H1 (cell line): ENCODE measurements at regions not wholly inside any gene's neighbourhood (a gene's known extent, or its start where the extent isn't known, plus 50 kb on each side); places are given as distances from the start of the nearest gene placed in this dataset.

Source experiments
- CTCF ChIA-PET: fragments of 300-600 bp; sonication (Branson Sonifier 250); formaldehyde crosslinking; loops from one replicate; lab custom pipeline; 2021; ENCODE audit not compliant: partially characterized antibody; lab: Charles Lee
- POLR2A ChIA-PET: fragments of 300-600 bp; sonication (Branson Sonifier 250); formaldehyde crosslinking; loops from one replicate; lab custom pipeline; 2021; ENCODE audit warnings: inconsistent platforms; ENCODE audit not compliant: partially characterized antibody; lab: Charles Lee
- DNase-seq, 2 experiments: peaks; one replicate each; pipeline versions ENCODE4 v3.0.0 to v3.0.0-alpha.2; 2010 to 2022; ENCODE audit warnings: low spot score in 2 of 2, low read depth in 1 of 2, mixed read lengths in 1 of 2
- FAIRE-seq: peaks from 2 replicates; lab custom pipeline; 2011; peaks lifted over from hg19 to GRCh38; lab: Jason Lieb, UNC
- H2AFZ ChIP-seq: 2 replicates; pipeline ENCODE4 v1.8.1; 2012; ENCODE audit warnings: low read length, inconsistent platforms
- H2AK5ac ChIP-seq: 2 replicates; pipeline ENCODE4 v1.6.1; 2013; ENCODE audit warnings: low read depth, low read length
- H2BK120ac ChIP-seq: replicated peaks from 2 replicates; pipeline ENCODE3; 2013; ENCODE audit warnings: low read depth, low read length, inconsistent platforms
- H2BK12ac ChIP-seq: 2 replicates; pipeline ENCODE4 v1.6.1; 2013; ENCODE audit warnings: low read depth, low read length
- H2BK15ac ChIP-seq: 2 replicates; pipeline ENCODE4 v1.6.1; 2013; ENCODE audit warnings: low read length
- H2BK20ac ChIP-seq: 2 replicates; pipeline ENCODE4 v1.6.1; 2013; ENCODE audit warnings: low read length
- H2BK5ac ChIP-seq: 2 replicates; pipeline ENCODE4 v1.6.1; 2013; ENCODE audit warnings: low read depth, low read length
- H3K14ac ChIP-seq: 2 replicates; pipeline ENCODE4 v1.6.1; 2013; ENCODE audit warnings: inconsistent platforms; ENCODE audit not compliant: insufficient read length
- H3K18ac ChIP-seq: 2 replicates; pipeline ENCODE4 v1.6.1; 2013; ENCODE audit warnings: low read length; ENCODE audit errors: extremely low read depth
- H3K23ac ChIP-seq: 2 replicates; pipeline ENCODE4 v1.6.1; 2013; ENCODE audit warnings: inconsistent platforms; ENCODE audit not compliant: insufficient read length
- H3K23me2 ChIP-seq: 2 replicates; pipeline ENCODE4 v1.6.1; 2013; ENCODE audit warnings: low read depth, low read length
- H3K27ac ChIP-seq: 2 replicates; pipeline ENCODE4 v1.6.1; 2011; ENCODE audit warnings: low read depth, low read length, inconsistent platforms
- H3K27me3 ChIP-seq, 4 experiments: replicated peaks in 1 of 4; 1 replicate in 1 of 4; 2 replicates in 3 of 4; pipeline versions ENCODE4 v1.6.1 to v1.8.1; 2011 to 2013; ENCODE audit warnings: low read length in 3 of 4, mild to moderate bottlenecking in 3 of 4, inconsistent platforms in 2 of 4, mixed read lengths in 2 of 4, moderate library complexity in 1 of 4; ENCODE audit not compliant: control insufficient read depth in 3 of 4, insufficient read depth in 3 of 4; ENCODE audit errors: extremely low read depth in 1 of 4
- H3K36me3 ChIP-seq, 4 experiments: 2 replicates each; pipeline versions ENCODE4 v1.6.1 to v1.8.1; 2011 to 2013; ENCODE audit warnings: mild to moderate bottlenecking in 4 of 4, low read length in 3 of 4, moderate library complexity in 2 of 4, control low read depth in 1 of 4, inconsistent platforms in 1 of 4; ENCODE audit not compliant: insufficient read depth in 4 of 4, control insufficient read depth in 2 of 4
- H3K4ac ChIP-seq: replicated peaks from 2 replicates; pipeline ENCODE3; 2013; ENCODE audit warnings: low read length, low read depth, mixed read lengths, inconsistent platforms; ENCODE audit not compliant: insufficient read length
- H3K4me1 ChIP-seq, 4 experiments: replicated peaks in 1 of 4; 1 replicate in 1 of 4; 2 replicates in 3 of 4; pipeline versions ENCODE4 v1.6.1 to v1.8.1; 2011 to 2013; ENCODE audit warnings: low read length in 3 of 4, inconsistent platforms in 2 of 4, mixed read lengths in 1 of 4; ENCODE audit not compliant: insufficient read depth in 4 of 4, control insufficient read depth in 3 of 4
- H3K4me2 ChIP-seq, 2 experiments: 2 replicates each; pipeline versions ENCODE4 v1.6.1 to v1.8.1; 2011 to 2013; ENCODE audit warnings: low read depth in 2 of 2, low read length in 2 of 2, control low read depth in 1 of 2, inconsistent platforms in 1 of 2, mild to moderate bottlenecking in 1 of 2; ENCODE audit not compliant: insufficient read depth in 1 of 2
- H3K4me3 ChIP-seq, 4 experiments: fragments of 200-600, 300-600 bp in 1 of 4; sonication (generic), shearing (Covaris generic), sonication (Bioruptor Twin) in 1 of 4; 2 replicates each; pipeline versions ENCODE4 v1.5.1 to v1.8.1; 2011 to 2016; ENCODE audit warnings: low read length in 4 of 4, low read depth in 3 of 4, control low read depth in 2 of 4, inconsistent platforms in 2 of 4, mild to moderate bottlenecking in 2 of 4, mixed read lengths in 1 of 4, moderate library complexity in 1 of 4; ENCODE audit not compliant: insufficient read depth in 2 of 4; ENCODE audit errors: extremely low read depth in 1 of 4
- H3K56ac ChIP-seq: replicated peaks from 2 replicates; pipeline ENCODE3; 2013; ENCODE audit warnings: low read depth, mild to moderate bottlenecking, mixed read lengths, low read length, inconsistent platforms; ENCODE audit not compliant: insufficient read length
- H3K79me1 ChIP-seq: 2 replicates; pipeline ENCODE4 v1.6.1; 2013; ENCODE audit warnings: low read depth, low read length, control low read depth
- H3K79me2 ChIP-seq, 2 experiments: 2 replicates each; pipeline versions ENCODE4 v1.6.1 to v1.8.1; 2012 to 2013; ENCODE audit warnings: low read length in 2 of 2, mild to moderate bottlenecking in 2 of 2, inconsistent platforms in 1 of 2; ENCODE audit not compliant: insufficient read depth in 2 of 2, control insufficient read depth in 1 of 2
- H3K9ac ChIP-seq, 4 experiments: replicated peaks in 1 of 4; 1 replicate in 1 of 4; 2 replicates in 3 of 4; pipeline versions ENCODE4 v1.6.1 to v1.8.1; 2011 to 2013; ENCODE audit warnings: low read depth in 3 of 4, low read length in 3 of 4, control low read depth in 2 of 4, mild to moderate bottlenecking in 2 of 4, moderate library complexity in 2 of 4, inconsistent platforms in 1 of 4; ENCODE audit errors: extremely low read depth in 1 of 4
- H3K9me3 ChIP-seq, 2 experiments: 2 replicates each; pipeline versions ENCODE4 v1.6.1 to v1.8.1; 2012 to 2013; ENCODE audit warnings: mild to moderate bottlenecking in 2 of 2, moderate library complexity in 2 of 2, control low read depth in 1 of 2, inconsistent platforms in 1 of 2, low read depth in 1 of 2, low read length in 1 of 2, mixed read lengths in 1 of 2; ENCODE audit not compliant: insufficient read depth in 2 of 2
- H4K20me1 ChIP-seq, 2 experiments: replicated peaks in 1 of 2; 2 replicates each; pipeline versions ENCODE3 to v1.8.1; 2011 to 2013; ENCODE audit warnings: inconsistent platforms in 2 of 2, low read length in 2 of 2, mild to moderate bottlenecking in 1 of 2; ENCODE audit not compliant: insufficient read depth in 2 of 2, control insufficient read depth in 1 of 2
- H4K5ac ChIP-seq: 2 replicates; pipeline ENCODE4 v1.6.1; 2013; ENCODE audit warnings: low read length, low read depth, mixed read lengths, inconsistent platforms; ENCODE audit not compliant: insufficient read length
- H4K8ac ChIP-seq: 2 replicates; pipeline ENCODE4 v1.8.0; 2013; ENCODE audit warnings: mild to moderate bottlenecking, moderate library complexity, low read length, inconsistent platforms; ENCODE audit not compliant: insufficient read depth; ENCODE audit errors: extremely low read depth
- H4K91ac ChIP-seq: replicated peaks from 2 replicates; pipeline ENCODE3; 2013; ENCODE audit warnings: low read length, mixed read lengths, inconsistent platforms; ENCODE audit not compliant: insufficient read length
- BACH1 ChIP-seq: IDR thresholded peaks from 2 replicates; pipeline ENCODE4 v1.6.1; 2012; ENCODE audit warnings: low read length, improper control_type of control experiment
- EGR1 ChIP-seq: IDR thresholded peaks from 2 replicates; pipeline ENCODE4 v1.6.1; 2011; ENCODE audit warnings: low read depth, low read length, borderline replicate concordance
- KDM1A ChIP-seq: fragments of 200-600, 300-600 bp; sonication (generic); IDR thresholded peaks from 2 replicates; pipeline ENCODE4 v1.7.1; 2016; ENCODE audit warnings: mild to moderate bottlenecking, low read length, borderline replicate concordance
- WGBS, 2 experiments: shearing (Covaris generic) in 1 of 2; methylation state at CpG; one replicate each; pipeline versions ENCODE4 v1.1.6 to v1.1.7; 2013 to 2015; ENCODE audit warnings: low lambda C conversion rate in 2 of 2, mixed read lengths in 2 of 2, inconsistent platforms in 1 of 2, low coverage in 1 of 2, missing lambda C conversion rate in 1 of 2; ENCODE audit not compliant: insufficient replicate concordance in 2 of 2, insufficient coverage in 1 of 2, insufficient read length in 1 of 2; ENCODE audit errors: extremely low coverage in 1 of 2, missing lambda C conversion rate in 1 of 2; 5-methylcytosine and 5-hydroxymethylcytosine counted together

DNA sequence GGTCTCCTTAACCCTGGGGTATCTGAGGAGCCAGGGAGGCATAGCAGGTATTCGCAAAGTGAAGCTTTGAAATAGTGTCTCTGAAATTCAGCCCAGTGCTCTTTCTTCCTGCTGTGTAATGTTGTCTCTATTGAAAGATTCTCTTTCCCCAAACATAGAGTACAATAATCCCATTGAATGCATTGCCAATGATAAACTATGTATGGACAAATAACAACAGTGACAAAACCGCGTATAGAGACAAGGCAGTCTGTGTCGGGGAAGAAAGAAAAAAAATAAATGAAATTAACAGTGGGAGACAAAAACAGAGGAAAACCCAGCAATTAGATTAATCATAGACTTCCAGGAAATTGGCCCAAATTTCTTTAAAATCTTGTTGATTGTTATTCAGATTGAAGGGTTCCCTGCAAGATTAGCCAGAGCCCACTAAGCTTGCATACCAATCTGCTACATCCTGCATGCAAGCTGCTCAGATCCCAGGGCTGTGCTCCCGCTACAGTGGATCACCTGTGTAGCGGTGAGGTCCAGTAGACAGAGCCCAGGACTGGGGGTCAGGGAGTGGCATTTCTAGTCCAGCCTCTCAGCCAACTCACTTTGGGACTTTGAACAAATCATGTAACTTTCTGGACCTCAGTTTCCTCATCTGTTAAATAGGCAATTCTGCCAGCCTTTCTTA, 492.8 kb downstream of the INSC start:
- ChIA-PET POLR2A (no interaction called here), CTCF (interaction anchor here (0.6 to 1.1 kb wide), 3 partner anchors 10 to 26 kb away, joined by 3 read pairs; no protein-coding TSS in a partner anchor)
- no peak overlapping the region for H3K9ac ChIP-seq

More for the DNA sequence above, 492.8 kb downstream of the INSC start:
- Histone ChIP-seq H2BK120ac (no peak overlapping the region), H2BK20ac (no peak overlapping the region), H3K56ac (no peak overlapping the region), H2BK12ac (no peak overlapping the region), H3K27me3 (no peaks in the 10 kb centered on the region), H3K9me3 (no peaks in the 10 kb centered on the region), H3K4me2 (no peak overlapping the region; a peak in 1 of 4 replicates), H2AFZ (no peak overlapping the region), H3K36me3 (no peaks in the 10 kb centered on the region), H3K14ac (no peak overlapping the region), H3K27ac (no peak overlapping the region), H4K91ac (no peak overlapping the region), H2BK15ac (no peak overlapping the region), H3K4me1 (peaks cover 2 to 16% (median 4%) of the 10 kb centered on the region in 4 experiments; a peak in 5 of 7 replicates), H2BK5ac (no peak overlapping the region), H3K79me1 (no peaks in the 10 kb centered on the region; the same call in 1 of the 2 replicates), H3K4me3 (no peak overlapping the region), H3K23me2 (no peaks in the 10 kb centered on the region), H2AK5ac (no peak overlapping the region), H3K79me2 (no peaks in the 10 kb centered on the region), H4K5ac (no peak overlapping the region), H4K20me1 (no peaks in the 10 kb centered on the region), H3K18ac (no peak overlapping the region), H3K4ac (no peak overlapping the region), H4K8ac (no peak overlapping the region), H3K23ac (no peak overlapping the region)
- FAIRE-seq: no peak
- no peak for TF ChIP-seq EGR1
- TF ChIP-seq KDM1A: 0 out of 2 replicates have a peak, but pooled peaks have one; percentile 15
- TF ChIP-seq BACH1: no peak
- DNase-seq: no peak
- WGBS, 2 experiments: 82% methylated on average over 6 of the region's 6 CpGs; no CpG with 5 or more reads in 1 of the 2 experiments
